Activated CD8-positive, alpha-beta T cell treated with anti-CD3 and anti-CD28 coated beads for 36 hours (primary cell): ENCODE measurements at regions not wholly inside any gene's neighbourhood (a gene's known extent, or its start where the extent isn't known, plus 50 kb on each side); places are given as distances from the start of the nearest gene placed in this dataset.
"Not testable (repeated sequence)": the region's sequence is repeated elsewhere in the genome, so short reads cannot be mapped to it uniquely, and the experiment has no call there.

Source experiments
- ATAC-seq: fragments of 200-7000 bp; cut with Tn5 transposase; one replicate; pipeline ENCODE4 v1.10.0; 2021; ENCODE audit warnings: mild to moderate bottlenecking, moderate library complexity
- CTCF ChIA-PET: fragments of 350-600 bp; sonication (Branson Sonifier 250); formaldehyde crosslinking; loops from one replicate; lab custom pipeline; 2021; ENCODE audit warnings: antibody characterized with exemption; lab: Charles Lee
- POLR2A ChIA-PET: fragments of 350-600 bp; sonication (Branson Sonifier 250); formaldehyde crosslinking; loops from one replicate; lab custom pipeline; 2021; ENCODE audit warnings: antibody characterized with exemption; lab: Charles Lee
- DNase-seq: peaks from one replicate; pipeline ENCODE4 v3.0.0-alpha.2; 2020
- H3K27ac Mint-ChIP-seq: one replicate; pipeline ENCODE4 v1.8.0; 2021; ENCODE audit warnings: mild to moderate bottlenecking, mixed read lengths
- H3K27me3 Mint-ChIP-seq: one replicate; pipeline ENCODE4 v1.8.0; 2021; ENCODE audit warnings: mixed read lengths
- H3K36me3 Mint-ChIP-seq: one replicate; pipeline ENCODE4 v1.8.0; 2021; ENCODE audit warnings: low read depth, mixed read lengths
- H3K4me1 Mint-ChIP-seq: one replicate; pipeline ENCODE4 v1.8.0; 2021; ENCODE audit warnings: low read depth, mixed read lengths
- H3K4me3 Mint-ChIP-seq: one replicate; pipeline ENCODE4 v1.8.0; 2021; ENCODE audit warnings: mild to moderate bottlenecking, moderate library complexity, mixed read lengths
- H3K9me3 Mint-ChIP-seq: one replicate; pipeline ENCODE4 v1.8.0; 2021; ENCODE audit warnings: mixed read lengths
- CTCF ChIP-seq: fragments of 200-600 bp; IDR thresholded peaks from one replicate; pipeline ENCODE4 v1.8.0; 2022; ENCODE audit warnings: antibody characterized with exemption, mild to moderate bottlenecking
- intact Hi-C: fragments of 100-400 bp; cut with micrococcal nuclease; formaldehyde crosslinking; loops from one replicate; pipeline ENCODE4 v1.10.0; 2022

- no peak for DNase-seq
- Mint-ChIP-seq H3K4me3 (no peak overlapping the region), H3K4me1 (no peaks in the 10 kb centered on the region), H3K36me3 (no peaks in the 10 kb centered on the region), H3K9me3 (peaks cover 6% of the 10 kb centered on the region), H3K27me3 (no peaks in the 10 kb centered on the region), H3K27ac (no peak overlapping the region)
- no peak for TF ChIP-seq CTCF
- CTCF ChIA-PET: no interaction called here
- ATAC-seq: no peak
- POLR2A ChIA-PET: no interaction called here
- intact Hi-C loops: no loop called here
Measured at GRCh38 chr5:97297704-97298091, 114.7 kb upstream of the RIOK2 start.

GRCh38 chr5:97301181-97301580 is 118.1 kb upstream of the RIOK2 start:
- POLR2A ChIA-PET, DNase-seq, intact Hi-C loops, ATAC-seq, CTCF ChIA-PET, H3K4me3 Mint-ChIP-seq, H3K4me1 Mint-ChIP-seq, H3K9me3 Mint-ChIP-seq, H3K27me3 Mint-ChIP-seq, H3K36me3 Mint-ChIP-seq, H3K27ac Mint-ChIP-seq: not testable (repeated sequence)

- Mint-ChIP-seq H3K4me3 (no peak overlapping the region), H3K4me1 (no peaks in the 10 kb centered on the region), H3K36me3 (no peaks in the 10 kb centered on the region), H3K27ac (no peak overlapping the region), H3K9me3 (peaks cover 18% of the 10 kb centered on the region), H3K27me3 (no peaks in the 10 kb centered on the region)
- ChIA-PET CTCF (no interaction called here), POLR2A (no interaction called here)
- TF ChIP-seq CTCF: no peak
- no peak for ATAC-seq
- intact Hi-C loops: no loop called here
- no peak for DNase-seq
Measured at GRCh38 chr5:97338729-97339128, 155.7 kb upstream of the RIOK2 start.

GRCh38 chr5:97355775-97356174 is 172.7 kb upstream of the RIOK2 start:
- Mint-ChIP-seq H3K36me3 (peaks cover 1% of the 10 kb centered on the region), H3K27me3 (no peaks in the 10 kb centered on the region), H3K4me1 (no peaks in the 10 kb centered on the region), H3K27ac (no peak overlapping the region), H3K9me3 (peaks cover 27% of the 10 kb centered on the region), H3K4me3 (no peak overlapping the region)
- intact Hi-C loops: no loop called here
- TF ChIP-seq CTCF: no peak
- POLR2A ChIA-PET: no interaction called here
- ATAC-seq (no peak), DNase-seq (no peak)
- CTCF ChIA-PET: interaction anchor here (0.9 kb wide), 1 partner anchor 36 kb away, joined by 3 read pairs; no protein-coding TSS in a partner anchor

GRCh38 chr5:97363577-97363976 is 180.5 kb upstream of the RIOK2 start:
- Mint-ChIP-seq H3K36me3 (no peaks in the 10 kb centered on the region), H3K4me3 (no peak overlapping the region), H3K9me3 (no peaks in the 10 kb centered on the region), H3K4me1 (no peaks in the 10 kb centered on the region), H3K27ac (no peak overlapping the region), H3K27me3 (no peaks in the 10 kb centered on the region)
- no peak for DNase-seq
- no peak for ATAC-seq
- no peak for TF ChIP-seq CTCF
- intact Hi-C loops: no loop called here
- ChIA-PET POLR2A (no interaction called here), CTCF (interaction anchor here (0.8 kb wide), 1 partner anchor 18 kb away, joined by 3 read pairs; no protein-coding TSS in a partner anchor)

- no peak for TF ChIP-seq CTCF
- ATAC-seq (no peak), DNase-seq (no peak)
- Mint-ChIP-seq H3K9me3 (peaks cover under 1% of the 10 kb centered on the region), H3K4me3 (no peak overlapping the region), H3K36me3 (no peaks in the 10 kb centered on the region), H3K27ac (no peak overlapping the region), H3K27me3 (no peaks in the 10 kb centered on the region), H3K4me1 (no peaks in the 10 kb centered on the region)
- POLR2A ChIA-PET: no interaction called here
- intact Hi-C loops: no loop called here
- CTCF ChIA-PET: no interaction called here
Measured at GRCh38 chr5:97364731-97365130, 181.7 kb upstream of the RIOK2 start.
